Effector memory CD8-positive, alpha-beta T cell (primary cell): ENCODE measurements at regions not wholly inside any gene's neighbourhood (a gene's known extent, or its start where the extent isn't known, plus 50 kb on each side); places are given as distances from the start of the nearest gene placed in this dataset.
"Not testable (repeated sequence)": the region's sequence is repeated elsewhere in the genome, so short reads cannot be mapped to it uniquely, and the experiment has no call there.

ENCODE experiments used
- ATAC-seq: fragments of 150-1000 bp; cut with Tn5 transposase; replicated peaks from 2 replicates; pipeline ENCODE4 v1.10.0; 2021; ENCODE audit warnings: mild to moderate bottlenecking, moderate library complexity
- DNase-seq, 3 experiments: peaks; one replicate each; pipeline ENCODE4 v3.0.0; 2021
- H3K27ac Mint-ChIP-seq, 2 donors: one replicate each; pipeline ENCODE4 v1.8.0; 2022; ENCODE audit warnings: mild to moderate bottlenecking in 2 of 2, mixed read lengths in 2 of 2, moderate library complexity in 2 of 2
- H3K27me3 Mint-ChIP-seq, 2 donors: one replicate each; pipeline ENCODE4 v1.8.0; 2022; ENCODE audit warnings: mixed read lengths in 2 of 2
- H3K36me3 Mint-ChIP-seq: one replicate; pipeline ENCODE4 v1.8.0; 2022; ENCODE audit warnings: mild to moderate bottlenecking, moderate library complexity, mixed read lengths; ENCODE audit not compliant: insufficient read depth
- H3K4me1 Mint-ChIP-seq, 2 donors: one replicate each; pipeline ENCODE4 v1.8.0; 2022; ENCODE audit warnings: low read depth in 2 of 2, mixed read lengths in 2 of 2
- H3K4me3 Mint-ChIP-seq, 2 donors: one replicate each; pipeline ENCODE4 v1.8.0; 2022; ENCODE audit warnings: mild to moderate bottlenecking in 2 of 2, mixed read lengths in 2 of 2, moderate library complexity in 2 of 2
- H3K9me3 Mint-ChIP-seq, 2 donors: one replicate each; pipeline ENCODE4 v1.8.0; 2022; ENCODE audit warnings: mixed read lengths in 2 of 2

- no peak for DNase-seq
Measured at GRCh38 chrX:44061968-44062614, 88.9 kb upstream of the NDP start.

GRCh38 chrX:44060221-44060620, 87.0 kb upstream of the NDP start:
- Mint-ChIP-seq H3K27ac (no peak overlapping the region), H3K36me3 (peaks cover 4% of the 10 kb centered on the region), H3K4me3 (no peak overlapping the region), H3K9me3 (no peaks in the 10 kb centered on the region), H3K27me3 (peaks cover 0 to 6% of the 10 kb centered on the region in 2 donors), H3K4me1 (peaks cover 2 to 11% of the 10 kb centered on the region in 2 donors)
- DNase-seq (no peak), ATAC-seq (no peak)

More at GRCh38 chrX:44061968-44062614, 88.9 kb upstream of the NDP start:
- no peak overlapping the region for H3K27ac Mint-ChIP-seq
- H3K4me3 Mint-ChIP-seq = no peak overlapping the region
- no peak for ATAC-seq
- no peaks in the 10 kb centered on the region for H3K27me3 Mint-ChIP-seq
- H3K4me1 Mint-ChIP-seq = no peaks in the 10 kb centered on the region
- H3K9me3 Mint-ChIP-seq = no peaks in the 10 kb centered on the region
- H3K36me3 Mint-ChIP-seq = peaks cover 4% of the 10 kb centered on the region

GRCh38 chrX:44058339-44058738, 85.1 kb upstream of the NDP start:
- Mint-ChIP-seq H3K36me3 (peaks cover under 1% of the 10 kb centered on the region), H3K4me1 (peaks cover 4 to 11% of the 10 kb centered on the region in 2 donors), H3K9me3 (no peaks in the 10 kb centered on the region), H3K27ac (no peak overlapping the region), H3K27me3 (peaks cover 0 to 6% of the 10 kb centered on the region in 2 donors), H3K4me3 (no peak overlapping the region)
- no peak for ATAC-seq
- DNase-seq = no peak

GRCh38 chrX:44055638-44056037, 82.4 kb upstream of the NDP start:
- H3K9me3 Mint-ChIP-seq = no peaks in the 10 kb centered on the region
- H3K27ac Mint-ChIP-seq = peak overlapping the region in 1 of 2 donors; percentile 18
- H3K4me1 Mint-ChIP-seq = peaks cover 4 to 11% of the 10 kb centered on the region in 2 donors
- H3K36me3 Mint-ChIP-seq = no peaks in the 10 kb centered on the region
- peak overlapping the region; percentile 25 to 62 for H3K4me3 Mint-ChIP-seq
- DNase-seq (no peak), ATAC-seq (no peak)
- H3K27me3 Mint-ChIP-seq = peaks cover 0 to 6% of the 10 kb centered on the region in 2 donors

- peak overlapping the region; percentile 25 to 62 for H3K4me3 Mint-ChIP-seq
- no peaks in the 10 kb centered on the region for H3K36me3 Mint-ChIP-seq
- no peaks in the 10 kb centered on the region for H3K9me3 Mint-ChIP-seq
- peaks cover 0 to 6% of the 10 kb centered on the region in 2 donors for H3K27me3 Mint-ChIP-seq
- H3K27ac Mint-ChIP-seq = peak overlapping the region in 1 of 2 donors; percentile 18
- ATAC-seq = no peak
- no peak for DNase-seq
- peaks cover 4 to 11% of the 10 kb centered on the region in 2 donors for H3K4me1 Mint-ChIP-seq
Measured at GRCh38 chrX:44054863-44055601, 81.8 kb upstream of the NDP start.

GRCh38 chrX:44045106-44045505, 71.9 kb upstream of the NDP start:
- H3K27ac Mint-ChIP-seq = not testable (repeated sequence)

GRCh38 chrX:44043496-44043895, 70.3 kb upstream of the NDP start:
- Mint-ChIP-seq H3K27me3 (no peaks in the 10 kb centered on the region), H3K4me3 (no peak overlapping the region), H3K9me3 (no peaks in the 10 kb centered on the region), H3K4me1 (no peaks in the 10 kb centered on the region), H3K36me3 (no peaks in the 10 kb centered on the region), H3K27ac (no peak overlapping the region)
- DNase-seq (no peak), ATAC-seq (no peak)

More at GRCh38 chrX:44045106-44045505, 71.9 kb upstream of the NDP start:
- H3K4me3 Mint-ChIP-seq, H3K9me3 Mint-ChIP-seq, DNase-seq, H3K36me3 Mint-ChIP-seq, H3K4me1 Mint-ChIP-seq, H3K27me3 Mint-ChIP-seq, ATAC-seq: not testable (repeated sequence)

GRCh38 chrX:44042751-44043150, 69.6 kb upstream of the NDP start:
- H3K27ac Mint-ChIP-seq = no peak overlapping the region
- H3K36me3 Mint-ChIP-seq = no peaks in the 10 kb centered on the region
- no peaks in the 10 kb centered on the region for H3K9me3 Mint-ChIP-seq
- H3K4me3 Mint-ChIP-seq = no peak overlapping the region
- DNase-seq (no peak), ATAC-seq (no peak)
- no peaks in the 10 kb centered on the region for H3K4me1 Mint-ChIP-seq
- H3K27me3 Mint-ChIP-seq = no peaks in the 10 kb centered on the region

GRCh38 chrX:44042116-44042515, 68.9 kb upstream of the NDP start:
- Mint-ChIP-seq H3K27ac (no peak overlapping the region), H3K9me3 (no peaks in the 10 kb centered on the region), H3K36me3 (no peaks in the 10 kb centered on the region), H3K27me3 (no peaks in the 10 kb centered on the region), H3K4me3 (no peak overlapping the region), H3K4me1 (no peaks in the 10 kb centered on the region)
- ATAC-seq (no peak), DNase-seq (no peak)

- Mint-ChIP-seq H3K27ac (no peak overlapping the region), H3K27me3 (no peaks in the 10 kb centered on the region), H3K9me3 (no peaks in the 10 kb centered on the region), H3K4me1 (no peaks in the 10 kb centered on the region), H3K36me3 (no peaks in the 10 kb centered on the region), H3K4me3 (no peak overlapping the region)
- no peak for DNase-seq
- ATAC-seq = no peak
Measured at GRCh38 chrX:44040406-44040805, 67.2 kb upstream of the NDP start.

- Mint-ChIP-seq H3K27me3 (no peaks in the 10 kb centered on the region), H3K4me3 (no peak overlapping the region), H3K27ac (no peak overlapping the region), H3K9me3 (no peaks in the 10 kb centered on the region), H3K36me3 (no peaks in the 10 kb centered on the region), H3K4me1 (no peaks in the 10 kb centered on the region)
- no peak for DNase-seq
- ATAC-seq = no peak
Measured at GRCh38 chrX:44039556-44039955, 66.4 kb upstream of the NDP start.

GRCh38 chrX:44036336-44036735, 63.1 kb upstream of the NDP start:
- DNase-seq (no peak), ATAC-seq (no peak)
- Mint-ChIP-seq H3K27me3 (no peaks in the 10 kb centered on the region), H3K4me3 (no peak overlapping the region), H3K36me3 (no peaks in the 10 kb centered on the region), H3K27ac (no peak overlapping the region), H3K9me3 (no peaks in the 10 kb centered on the region), H3K4me1 (peaks cover 3 to 12% of the 10 kb centered on the region in 2 donors)

- no peaks in the 10 kb centered on the region for H3K27me3 Mint-ChIP-seq
- H3K27ac Mint-ChIP-seq = no peak overlapping the region
- peaks cover 3 to 12% of the 10 kb centered on the region in 2 donors for H3K4me1 Mint-ChIP-seq
- no peaks in the 10 kb centered on the region for H3K36me3 Mint-ChIP-seq
- no peak for ATAC-seq
- H3K9me3 Mint-ChIP-seq = no peaks in the 10 kb centered on the region
- H3K4me3 Mint-ChIP-seq = no peak overlapping the region
- DNase-seq = no peak
Measured at GRCh38 chrX:44035571-44035970, 62.4 kb upstream of the NDP start.

GRCh38 chrX:44032479-44032878, 59.3 kb upstream of the NDP start:
- peak overlapping the region; percentile 59 to 92 for H3K27ac Mint-ChIP-seq
- no peaks in the 10 kb centered on the region for H3K9me3 Mint-ChIP-seq
- ATAC-seq = peak; percentile 29
- peaks cover 6 to 12% of the 10 kb centered on the region in 2 donors for H3K4me1 Mint-ChIP-seq
- no peaks in the 10 kb centered on the region for H3K36me3 Mint-ChIP-seq
- no peaks in the 10 kb centered on the region for H3K27me3 Mint-ChIP-seq
- no peak overlapping the region for H3K4me3 Mint-ChIP-seq
- DNase-seq = no peak
